CD1c-positive myeloid dendritic cell (primary cell): ENCODE measurements at regions not wholly inside any gene's neighbourhood (a gene's known extent, or its start where the extent isn't known, plus 50 kb on each side); places are given as distances from the start of the nearest gene placed in this dataset.

Source experiments
- DNase-seq: peaks from one replicate; pipeline ENCODE4 v3.0.0-alpha.2; 2016; ENCODE audit errors: extremely low spot score

DNA sequence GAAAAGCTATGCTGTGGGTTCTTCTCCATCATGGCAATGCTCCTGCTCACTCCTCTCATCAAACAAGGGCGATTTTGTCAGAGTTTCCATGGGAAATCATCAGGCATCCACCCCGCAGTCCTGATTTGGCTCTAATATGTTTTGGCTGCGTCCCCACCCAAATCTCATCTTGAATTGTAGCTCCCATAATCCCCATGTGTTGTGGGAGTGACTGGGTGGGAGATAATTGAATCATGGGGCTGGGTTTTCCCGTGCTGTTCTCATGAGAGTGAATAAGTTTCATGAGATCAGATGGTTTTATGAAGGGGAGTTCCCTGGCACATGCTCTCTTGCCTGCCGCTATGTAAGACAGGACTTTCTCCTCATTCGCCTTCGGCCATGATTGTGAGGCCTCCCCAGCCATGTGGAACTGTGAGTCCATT is 163.8 kb downstream of the GADD45G start:
- no peak for DNase-seq

DNA sequence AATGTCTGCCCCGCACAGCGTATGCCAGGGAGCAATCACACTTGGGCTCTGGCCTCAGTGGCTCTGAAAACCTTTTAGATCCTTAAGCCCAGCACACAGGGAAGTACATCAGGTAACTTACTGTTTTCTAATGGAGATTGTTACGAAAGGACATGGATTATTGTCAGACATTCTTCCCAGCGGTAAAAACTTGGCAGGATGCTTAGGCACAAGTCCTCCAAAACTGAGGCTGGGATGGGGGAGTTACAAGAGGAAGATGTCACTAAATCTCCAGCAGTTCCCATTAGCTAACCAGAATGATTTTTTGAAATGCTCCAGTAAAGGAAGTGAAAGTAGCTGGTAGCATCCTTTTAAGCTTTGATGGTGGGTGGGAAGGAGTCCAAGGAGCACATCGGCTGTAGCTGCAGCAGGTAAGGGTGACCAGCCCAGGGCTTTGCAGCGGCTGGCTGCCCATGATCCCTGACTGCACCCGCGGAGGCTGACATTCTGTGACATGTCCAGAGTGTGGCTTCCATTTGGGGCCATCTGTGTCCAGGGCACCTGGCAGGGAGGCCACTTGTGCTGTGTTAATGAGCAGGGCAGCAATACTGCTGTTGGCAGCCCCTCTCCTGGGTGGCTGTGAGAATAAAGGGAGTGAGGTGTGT is 165.8 kb downstream of the GADD45G start:
- DNase-seq = peak; percentile 71

DNA sequence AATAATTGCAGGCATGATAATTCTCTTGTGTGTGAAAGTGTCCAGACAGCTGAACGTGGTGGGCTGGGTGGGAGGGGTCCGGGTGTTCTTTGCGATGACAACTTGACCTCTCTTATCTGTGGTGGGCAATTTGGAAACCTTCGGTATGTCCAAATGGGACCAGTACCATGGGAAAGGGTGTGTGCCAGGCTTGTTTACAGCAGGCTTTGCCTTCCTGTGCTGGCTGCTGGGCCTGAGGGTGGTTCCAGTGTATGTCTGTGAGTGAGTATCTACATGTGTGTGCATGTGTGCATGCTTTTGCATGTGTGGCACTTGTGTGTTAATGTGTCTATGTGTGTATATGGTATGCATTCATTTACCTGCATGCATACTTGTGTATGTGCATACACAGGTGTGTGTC is 166.4 kb downstream of the GADD45G start:
- no peak for DNase-seq

DNA sequence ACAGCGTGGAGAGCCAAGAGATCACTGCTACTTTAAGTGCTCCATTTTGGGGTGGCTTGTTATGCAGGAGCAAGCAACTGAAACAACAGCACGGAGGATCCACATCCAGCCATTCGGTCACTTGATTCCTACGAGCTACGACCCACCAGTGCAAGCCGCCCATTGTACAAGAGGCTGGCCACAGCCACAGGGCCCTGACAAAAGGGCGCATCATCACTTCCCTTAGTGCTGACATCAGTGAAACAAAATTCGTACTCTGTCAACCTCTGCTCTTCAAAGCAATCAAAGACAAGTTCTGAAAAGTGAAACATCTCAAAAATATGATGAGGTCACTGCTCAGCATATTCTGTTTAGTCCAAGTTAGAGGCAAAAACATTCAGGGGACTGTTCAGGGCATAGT is 168.4 kb downstream of the GADD45G start:
- no peak for DNase-seq

DNA sequence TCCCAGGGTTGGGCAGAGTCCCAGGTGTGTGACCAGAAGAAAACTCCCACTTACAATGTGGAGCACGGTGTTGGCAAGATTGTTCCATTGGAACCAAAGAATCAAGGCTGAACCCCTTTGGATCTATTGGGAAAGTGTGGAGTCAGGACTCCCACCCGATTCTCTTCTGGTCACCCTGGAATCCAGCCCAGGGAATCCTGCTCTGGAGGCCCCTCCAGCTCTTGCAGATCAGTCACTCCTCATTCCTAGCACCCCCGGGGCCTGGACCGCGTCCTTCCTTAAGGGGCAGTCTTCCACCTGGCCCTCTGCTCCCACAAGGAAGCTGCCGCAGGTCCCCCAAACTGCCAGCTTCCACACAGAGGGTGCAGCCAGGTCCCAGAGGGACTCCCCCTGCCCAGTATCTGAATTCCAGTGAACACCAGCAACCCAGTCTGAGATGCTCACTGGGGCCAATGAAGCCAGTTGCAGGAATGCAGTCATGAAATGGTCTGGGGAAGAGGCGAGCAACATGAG is 170.1 kb downstream of the GADD45G start:
- no peak for DNase-seq

DNA sequence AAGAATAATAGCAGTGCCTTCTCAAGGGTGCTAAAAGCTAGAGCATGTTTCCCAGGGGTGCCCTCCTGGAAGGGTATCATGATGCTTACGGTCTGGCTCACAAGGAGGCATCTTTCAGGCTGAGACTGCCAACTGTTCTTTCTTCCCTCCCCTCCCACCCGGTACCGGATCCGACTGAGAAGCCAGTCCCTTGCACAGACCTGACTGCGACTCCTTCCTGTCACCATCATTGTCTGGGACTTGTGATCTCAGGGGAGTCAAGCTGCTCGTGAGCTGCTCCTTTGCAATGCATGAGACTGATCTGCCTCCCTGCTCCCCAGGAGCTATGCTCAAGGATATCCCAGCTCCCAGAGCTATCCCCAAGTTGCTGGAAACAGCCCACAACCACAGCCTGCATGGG is 170.8 kb downstream of the GADD45G start:
- no peak for DNase-seq

DNA sequence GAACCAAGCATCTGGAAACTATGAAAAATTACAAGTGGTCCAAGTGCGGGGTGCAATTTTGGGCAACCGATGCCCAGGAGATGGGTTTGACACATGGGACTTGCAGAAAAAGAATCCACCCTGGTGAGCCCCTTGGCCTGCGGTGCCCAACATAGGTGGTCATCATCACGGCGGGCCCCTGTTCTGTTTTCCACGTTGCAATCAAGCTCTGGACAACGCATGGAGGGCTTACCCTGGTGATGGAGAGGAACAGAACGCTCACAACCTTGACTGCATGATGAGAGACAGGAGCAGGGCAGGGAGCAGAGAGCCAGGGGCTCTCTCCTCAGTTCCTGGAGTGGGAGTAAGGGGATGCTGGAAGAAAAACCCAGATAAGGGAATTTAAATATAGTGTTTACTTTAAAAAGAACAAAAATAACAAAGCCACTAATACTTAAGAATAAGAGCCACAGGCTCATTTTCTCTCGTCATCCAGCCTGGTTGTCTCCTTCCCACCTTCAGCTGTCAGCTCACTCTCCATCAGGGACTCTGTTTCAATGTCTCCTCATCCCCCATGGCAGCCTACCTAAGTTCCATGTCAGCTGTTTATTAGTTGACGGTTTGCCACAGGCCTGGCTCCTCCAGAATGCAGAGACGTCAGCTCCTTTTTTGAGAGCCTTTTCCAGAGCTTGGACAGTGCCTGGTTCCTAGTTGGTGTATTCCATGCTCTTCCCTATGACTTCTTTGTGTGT is 172.1 kb downstream of the GADD45G start:
- no peak for DNase-seq

DNA sequence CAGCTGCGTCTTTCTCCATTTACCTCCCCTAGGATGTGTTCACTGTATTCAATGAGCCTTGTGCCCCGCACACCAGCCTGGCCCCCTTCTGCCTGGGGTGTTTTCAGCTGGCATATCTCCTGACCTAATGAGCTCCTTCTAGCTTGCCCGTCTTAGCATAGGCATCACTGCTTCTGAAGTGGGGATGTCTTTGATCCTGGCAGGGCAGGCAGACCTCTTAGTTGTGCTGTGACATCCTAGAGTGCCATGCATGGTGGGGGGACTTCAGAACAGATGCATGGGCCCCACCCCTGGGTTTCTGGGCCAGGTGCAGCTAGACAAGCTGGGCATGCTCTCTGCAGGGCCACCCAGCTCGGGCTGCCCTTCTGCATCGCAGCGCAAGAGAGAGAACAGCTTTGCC is 172.7 kb downstream of the GADD45G start:
- DNase-seq = no peak

DNA sequence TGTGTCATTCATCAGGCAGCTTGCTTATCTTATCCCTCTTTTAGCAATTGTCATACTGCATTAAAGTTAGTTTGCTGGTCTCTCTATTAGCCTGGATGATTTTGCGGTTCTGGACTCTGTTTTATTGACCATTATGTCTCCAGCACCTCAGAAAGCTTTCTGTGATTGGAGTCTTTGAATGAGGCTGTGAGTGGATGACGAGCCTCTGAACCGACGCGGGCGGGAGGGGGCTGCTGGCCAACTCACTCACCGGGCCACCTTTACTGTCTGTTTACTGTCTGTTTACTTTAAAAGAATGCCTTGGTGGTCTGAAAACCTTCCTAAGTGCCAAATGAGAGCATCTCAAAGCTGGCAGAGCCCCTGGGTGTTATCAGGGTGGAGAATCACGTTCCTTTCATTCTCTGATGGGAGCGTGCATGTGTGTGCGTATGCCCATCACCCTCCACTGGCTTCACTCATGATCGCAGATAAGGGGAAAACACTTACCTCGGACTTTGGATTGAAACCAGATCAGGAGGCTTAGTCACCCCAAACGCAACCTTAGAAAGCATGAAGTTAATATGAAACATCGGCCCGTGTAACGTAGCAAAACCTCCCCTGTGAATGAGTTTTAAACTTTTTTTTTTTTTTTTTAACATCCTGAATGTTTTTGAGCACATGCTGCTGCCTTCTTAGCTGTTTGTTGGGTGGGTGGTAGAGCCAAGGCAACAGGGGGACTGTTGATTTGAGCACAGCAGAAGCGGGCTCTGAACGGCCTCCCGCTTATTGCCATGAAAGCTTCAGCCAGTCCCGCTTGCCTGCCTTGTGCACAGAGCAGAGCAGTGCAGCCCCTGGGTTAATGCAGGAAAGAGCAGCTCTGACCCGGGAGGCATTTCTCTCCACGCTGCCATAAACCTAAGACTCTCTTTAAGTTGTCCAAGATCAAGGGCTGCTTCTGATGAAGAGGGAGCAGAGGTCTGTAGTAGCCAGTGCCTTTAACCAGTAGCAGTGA is 173.6 kb downstream of the GADD45G start:
- DNase-seq = no peak

DNA sequence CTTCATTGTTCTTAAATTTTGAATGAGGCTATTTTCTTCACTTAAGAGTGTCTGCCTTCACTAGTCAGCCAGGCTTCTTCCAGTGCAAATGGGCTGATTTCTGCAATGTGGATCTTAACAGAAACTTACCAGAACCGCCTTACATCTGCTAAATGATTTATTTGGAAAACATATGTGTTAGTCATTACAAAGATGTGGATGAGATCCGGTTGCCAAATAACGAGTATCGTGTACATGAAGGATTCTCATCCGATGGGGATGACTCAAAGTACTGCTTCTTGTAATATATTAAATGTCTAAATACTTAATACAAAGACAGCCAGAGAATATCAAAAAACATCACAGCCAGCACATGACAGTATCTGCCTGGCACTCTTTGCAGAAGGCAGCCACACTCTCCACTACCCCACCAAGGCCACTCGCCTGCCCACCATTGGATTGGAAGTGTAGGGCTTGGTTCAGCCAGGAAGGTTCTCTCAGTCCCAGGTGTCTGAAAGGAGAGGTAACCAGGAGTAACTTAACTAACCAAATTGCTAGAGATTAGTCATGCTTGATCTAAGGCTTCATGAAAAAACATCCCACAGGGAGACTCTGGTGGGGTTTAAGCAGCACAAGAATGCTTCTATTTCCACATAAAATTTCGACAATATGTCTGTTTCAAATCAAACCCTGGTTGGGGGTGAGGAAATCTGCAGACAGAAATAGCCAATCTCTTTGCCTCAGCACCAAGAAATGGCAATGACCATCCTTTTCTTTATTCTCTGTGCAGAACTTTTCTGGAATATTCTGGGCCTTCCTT is 174.8 kb downstream of the GADD45G start:
- no peak for DNase-seq

DNA sequence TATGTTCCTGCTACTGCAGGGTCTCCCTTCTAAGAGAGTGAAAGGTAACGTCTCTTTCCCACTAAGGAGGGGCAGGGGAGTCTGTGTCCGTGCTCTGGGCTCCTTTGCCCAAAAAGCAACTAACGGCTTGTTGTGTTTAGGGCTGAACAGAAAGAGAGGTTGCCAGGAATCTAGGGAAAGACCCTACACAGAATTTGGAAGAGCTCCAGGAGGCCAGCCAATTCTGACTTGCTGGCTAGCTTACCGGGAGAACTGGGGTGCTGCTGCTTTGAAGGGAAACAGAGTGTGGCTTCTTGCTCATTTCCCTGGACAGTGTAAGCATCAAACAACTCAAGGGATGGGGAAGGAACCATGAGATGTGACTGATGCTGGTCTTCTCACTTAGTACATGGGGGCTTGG is 176.1 kb downstream of the GADD45G start:
- DNase-seq = no peak

DNA sequence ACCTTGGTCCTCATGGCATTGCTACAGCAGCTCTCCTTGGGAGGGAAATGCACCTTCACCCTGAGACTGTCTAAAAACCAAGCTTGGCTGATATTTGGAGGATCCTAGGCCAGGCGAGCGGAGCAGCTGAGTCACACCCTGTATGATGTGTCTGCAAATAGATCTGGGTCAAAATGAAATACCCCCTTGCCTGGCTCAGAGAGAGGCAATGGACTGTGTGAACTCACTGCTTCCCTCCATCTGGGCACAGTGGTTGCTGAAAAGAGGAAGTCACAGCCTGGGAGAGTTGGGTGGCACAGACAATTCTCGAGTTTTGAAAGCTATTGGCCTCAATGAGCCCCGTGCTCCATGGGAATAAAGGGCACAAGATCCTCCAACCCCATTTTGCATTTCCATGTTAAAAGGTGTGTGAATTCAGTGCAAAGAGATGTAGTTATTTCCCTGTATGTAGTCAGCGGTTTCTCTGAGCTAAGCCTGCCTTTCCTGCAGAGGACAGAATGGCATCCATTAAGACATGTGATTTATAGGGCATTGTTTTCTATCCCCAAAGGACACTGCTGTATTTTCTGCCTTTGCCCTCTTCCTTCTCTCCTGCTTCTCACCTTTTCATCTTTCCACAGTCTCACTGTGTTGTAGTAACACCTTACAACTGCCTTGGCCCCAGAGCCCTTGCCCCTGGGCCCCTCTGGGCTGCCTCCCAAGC is 177.2 kb downstream of the GADD45G start:
- peak; percentile 57 for DNase-seq

DNA sequence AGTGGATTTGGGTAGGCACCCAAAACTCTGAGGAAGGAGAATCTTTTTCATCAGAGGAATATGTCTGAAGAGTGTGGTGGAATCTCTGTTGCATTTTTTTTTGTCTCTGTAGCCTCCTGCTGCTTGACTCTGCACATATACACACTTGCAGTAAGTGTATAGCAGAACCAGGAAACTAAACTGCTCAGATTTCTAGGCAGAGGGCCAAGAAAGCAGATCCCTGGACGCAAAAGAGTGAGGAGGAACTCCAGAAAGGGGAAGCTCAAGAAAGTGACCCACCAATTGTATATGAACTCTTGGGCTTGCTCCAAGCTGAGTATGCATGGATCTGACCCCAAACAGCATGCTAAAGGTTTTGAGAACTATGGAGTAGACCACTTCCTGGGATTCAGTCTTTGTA is 181.8 kb downstream of the GADD45G start:
- DNase-seq = peak; percentile 88

DNA sequence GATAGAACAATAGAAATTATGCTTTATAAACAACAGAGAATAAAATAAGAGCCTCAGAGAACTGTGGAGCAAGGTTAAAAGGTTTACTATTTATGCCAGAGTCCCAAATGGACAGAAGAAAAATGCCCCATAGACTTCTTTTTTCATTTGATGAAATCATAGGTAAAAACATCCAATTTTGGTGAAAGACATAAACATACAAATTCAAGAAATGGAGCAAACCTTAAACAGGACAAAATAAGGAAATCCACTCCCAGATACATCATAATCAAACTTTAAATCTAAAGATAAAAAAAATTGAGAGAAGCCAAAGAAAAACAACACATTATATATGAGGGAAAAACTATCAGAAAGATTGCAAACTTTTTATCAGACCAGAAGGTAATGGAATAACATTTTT is 182.8 kb downstream of the GADD45G start:
- DNase-seq = no peak

DNA sequence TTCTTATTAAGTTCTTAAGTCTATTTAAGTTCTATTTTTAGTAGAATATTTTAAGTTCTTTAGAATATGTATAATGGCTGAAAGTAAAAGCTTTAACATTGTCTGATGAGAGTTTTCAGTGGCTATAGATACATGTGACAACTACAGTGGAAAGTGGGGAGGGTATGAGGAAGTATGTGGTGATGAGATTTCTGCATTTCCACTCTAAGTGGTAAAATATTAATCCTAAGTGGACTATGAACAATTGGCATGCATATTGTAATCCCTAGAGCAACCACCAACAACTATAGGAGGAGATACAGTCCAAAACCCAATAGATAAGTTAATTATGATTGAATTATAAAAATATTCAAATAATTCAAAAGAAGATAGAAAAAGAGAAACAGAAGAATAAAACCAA is 183.6 kb downstream of the GADD45G start:
- DNase-seq = no peak

DNA sequence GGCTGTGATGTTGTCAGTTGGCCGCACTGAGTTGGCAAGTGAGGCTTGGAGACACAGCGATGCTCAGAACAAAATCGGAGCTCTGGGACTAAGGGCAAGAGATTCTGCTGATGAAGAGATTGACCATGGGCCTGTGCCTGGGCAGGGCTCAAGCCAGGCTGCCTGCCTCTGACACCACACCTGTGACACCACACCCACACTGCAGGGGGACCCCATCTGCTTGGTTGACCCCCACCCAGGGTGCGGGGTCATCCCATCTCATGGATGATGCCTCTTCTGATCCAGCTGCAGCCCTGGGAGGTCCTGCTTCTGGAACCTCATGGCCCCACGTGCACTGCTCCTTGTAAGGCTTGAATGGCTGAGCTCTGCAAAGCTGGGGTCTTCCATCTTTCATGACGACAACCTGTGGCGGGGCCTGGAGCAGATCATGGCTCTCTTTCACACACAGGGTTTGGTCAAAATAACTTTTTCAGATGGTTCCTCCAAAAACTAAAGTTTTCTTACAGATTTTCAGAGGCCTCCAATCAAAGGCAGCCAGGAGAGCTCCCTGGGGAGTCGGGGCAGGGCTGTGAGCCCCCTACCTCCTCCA is 185.2 kb downstream of the GADD45G start:
- DNase-seq = no peak

DNA sequence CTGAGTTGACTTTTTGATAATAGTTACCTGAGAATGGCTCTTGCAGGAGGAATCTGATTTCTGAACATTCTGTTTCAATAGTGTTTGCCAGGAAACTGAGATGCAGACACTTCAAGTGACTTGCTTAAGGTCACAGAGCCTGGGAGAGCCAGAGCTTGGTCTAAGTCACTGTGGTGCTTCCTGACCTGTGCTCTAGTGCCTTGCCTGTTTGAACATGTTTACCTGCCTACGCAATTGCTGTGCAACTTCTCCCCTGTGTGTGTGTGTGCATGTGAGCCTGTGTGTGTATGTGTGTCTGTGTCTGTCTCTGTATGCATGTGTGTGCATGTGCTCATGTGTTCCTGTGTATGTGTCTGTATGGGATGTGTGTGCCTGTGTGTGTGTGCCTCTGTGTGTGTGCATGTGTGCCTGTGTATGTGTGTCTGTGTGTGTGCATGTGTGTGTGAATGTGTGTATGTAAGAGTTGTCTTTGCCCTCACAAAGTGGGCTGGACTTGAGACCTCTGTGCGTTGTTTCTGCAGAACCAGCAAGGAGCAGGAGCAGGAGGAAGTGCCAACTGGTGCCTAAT is 185.8 kb downstream of the GADD45G start:
- no peak for DNase-seq

DNA sequence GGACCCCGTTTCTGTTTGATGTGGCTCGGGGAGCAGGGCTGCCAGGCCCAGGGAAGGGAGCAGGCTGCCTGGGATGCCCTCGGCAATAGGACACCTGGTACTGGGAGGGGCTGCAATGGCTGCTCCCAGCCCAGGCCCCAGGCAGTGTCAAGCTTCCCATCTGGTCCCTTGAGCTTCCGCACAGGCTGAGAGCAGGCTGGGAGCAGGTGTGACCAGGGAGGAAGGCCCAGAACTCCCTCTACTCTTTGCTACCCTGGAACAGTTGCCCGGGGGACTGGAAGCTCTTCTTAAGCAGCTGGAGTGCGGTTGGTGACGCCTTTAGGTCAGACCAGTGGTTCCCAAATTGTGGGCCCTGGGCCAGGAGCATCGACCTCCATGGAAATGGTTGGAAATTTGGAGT is 186.9 kb downstream of the GADD45G start:
- DNase-seq = no peak

DNA sequence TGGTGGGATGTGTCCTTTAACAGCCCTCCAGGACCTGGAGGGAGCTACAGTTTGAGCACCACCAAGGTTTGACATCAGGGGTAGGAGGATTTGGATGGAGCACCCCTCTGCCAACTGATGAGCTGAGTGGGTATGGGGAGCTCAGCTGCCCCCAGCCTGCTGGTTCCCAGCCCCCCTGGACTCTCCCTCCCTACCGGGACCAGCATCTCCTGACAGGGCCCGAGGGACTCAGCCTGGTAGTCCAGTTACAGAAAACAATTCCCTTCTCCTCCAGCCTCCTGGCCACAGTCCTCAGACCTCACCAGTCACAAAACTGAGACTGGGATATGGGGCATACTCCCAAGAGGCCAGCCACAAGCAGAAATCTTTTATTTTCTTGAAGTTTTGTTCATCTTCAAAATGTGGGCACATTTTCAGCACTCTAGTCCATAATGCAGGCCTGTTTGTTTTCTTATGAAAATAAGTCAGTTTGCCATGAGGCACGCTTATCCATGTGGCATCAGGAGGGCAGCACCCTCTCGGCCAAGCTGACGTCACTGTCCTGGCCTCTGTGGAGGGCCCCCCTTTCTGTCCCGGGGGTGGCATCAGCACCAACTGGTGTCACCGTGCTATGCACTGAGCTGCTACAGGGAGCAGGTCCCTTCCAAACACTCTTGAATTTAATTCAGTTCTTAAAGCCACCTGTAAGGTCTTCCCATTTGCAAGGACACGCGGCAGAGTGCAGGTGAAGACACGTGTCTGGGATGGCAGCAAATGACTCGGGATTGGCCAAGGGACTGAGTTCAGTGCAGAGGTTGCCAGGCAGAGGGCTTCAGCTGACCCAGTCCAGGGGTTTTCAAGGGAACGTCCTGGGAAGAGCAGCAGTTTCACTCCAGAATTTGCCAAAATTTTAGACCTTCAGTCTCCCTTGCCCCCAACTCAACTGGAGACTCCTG is 187.6 kb downstream of the GADD45G start:
- DNase-seq = no peak
